Activated CD4-positive, CD25-positive, alpha-beta regulatory T cell treated with anti-CD3 and anti-CD28 coated beads, Interleukin-2, amount 50 U/mL, for 24 hours (primary cell): ENCODE measurements at regions not wholly inside any gene's neighbourhood (a gene's known extent, or its start where the extent isn't known, plus 50 kb on each side); places are given as distances from the start of the nearest gene placed in this dataset.
A peak's percentile ranks its signal among the peaks of the same experiment; 100 is the strongest.

Experiments used
- ATAC-seq, 2 donors: fragments of 150-1000 bp; cut with Tn5 transposase; one replicate each; pipeline ENCODE4 v1.10.0; 2021; ENCODE audit warnings: mild to moderate bottlenecking in 1 of 2, moderate library complexity in 1 of 2

- peak; percentile 52 to 66 for ATAC-seq
Observed at GRCh38 chr1:108050911-108051629, 86.1 kb upstream of the VAV3 start.

GRCh38 chr1:108050158-108050557 is 85.2 kb upstream of the VAV3 start:
- ATAC-seq: no peak

GRCh38 chr1:108049178-108049819 is 84.3 kb upstream of the VAV3 start:
- ATAC-seq: peak; percentile 51 to 61

- ATAC-seq: no peak
Observed at GRCh38 chr1:108048301-108049177, 83.6 kb upstream of the VAV3 start.

- ATAC-seq: no peak
Observed at GRCh38 chr1:108047085-108047484, 82.1 kb upstream of the VAV3 start.

GRCh38 chr1:108046026-108046425 is 81.0 kb upstream of the VAV3 start:
- no peak for ATAC-seq

GRCh38 chr1:108045460-108045859 is 80.5 kb upstream of the VAV3 start:
- no peak for ATAC-seq

GRCh38 chr1:108044318-108044717 is 79.3 kb upstream of the VAV3 start:
- ATAC-seq: no peak

GRCh38 chr1:108043707-108044106 is 78.7 kb upstream of the VAV3 start:
- ATAC-seq: no peak

GRCh38 chr1:108042610-108043009 is 77.6 kb upstream of the VAV3 start:
- ATAC-seq: no peak

GRCh38 chr1:108041360-108042142 is 76.6 kb upstream of the VAV3 start:
- ATAC-seq: peak; percentile 58 to 67

GRCh38 chr1:108038653-108039236 is 73.8 kb upstream of the VAV3 start:
- ATAC-seq: no peak

- no peak for ATAC-seq
Observed at GRCh38 chr1:108036796-108037562, 72.0 kb upstream of the VAV3 start.

GRCh38 chr1:108034396-108034795 is 69.4 kb upstream of the VAV3 start:
- ATAC-seq: no peak

GRCh38 chr1:108033550-108033951 is 68.6 kb upstream of the VAV3 start:
- no peak for ATAC-seq

- ATAC-seq: no peak
Observed at GRCh38 chr1:108028841-108029388, 63.9 kb upstream of the VAV3 start.

GRCh38 chr1:108027389-108027788 is 62.4 kb upstream of the VAV3 start:
- ATAC-seq: no peak

- no peak for ATAC-seq
Observed at GRCh38 chr1:108017698-108018097, 52.7 kb upstream of the VAV3 start.

- ATAC-seq: no peak
Observed at GRCh38 chr1:108016451-108016920, 51.5 kb upstream of the VAV3 start.
